Astrocyte (in vitro differentiated cells and primary cell): ENCODE measurements at regions not wholly inside any gene's neighbourhood (a gene's known extent, or its start where the extent isn't known, plus 50 kb on each side); places are given as distances from the start of the nearest gene placed in this dataset.

Experiments
- DNase-seq: peaks from one replicate; pipeline ENCODE4 v3.0.0-alpha.2; 2010; ENCODE audit warnings: low read depth
- FAIRE-seq: peaks from 2 replicates; lab custom pipeline; 2011; peaks lifted over from hg19 to GRCh38; lab: Jason Lieb, UNC
- H2AFZ ChIP-seq: 2 replicates; pipeline ENCODE4 v1.6.0; 2012; ENCODE audit warnings: low read depth, low read length, inconsistent platforms
- H3K27ac ChIP-seq: 2 replicates; pipeline ENCODE4 v1.5.1; 2011; ENCODE audit warnings: low read depth, low read length, inconsistent platforms
- H3K27me3 ChIP-seq: 2 replicates; pipeline ENCODE4 v1.6.0; 2011; ENCODE audit warnings: low read length, inconsistent platforms; ENCODE audit not compliant: insufficient read depth
- H3K36me3 ChIP-seq: 2 replicates; pipeline ENCODE4 v1.5.1; 2011; ENCODE audit warnings: low read length, inconsistent platforms; ENCODE audit not compliant: insufficient read depth
- H3K4me1 ChIP-seq: 2 replicates; pipeline ENCODE4 v1.5.1; 2011; ENCODE audit warnings: low read length, inconsistent platforms; ENCODE audit not compliant: insufficient read depth
- H3K4me2 ChIP-seq: 2 replicates; pipeline ENCODE4 v1.6.0; 2012; ENCODE audit warnings: low read length, inconsistent platforms
- H3K4me3 ChIP-seq: 2 replicates; pipeline ENCODE4 v1.5.1; 2011; ENCODE audit warnings: low read depth, mild to moderate bottlenecking, low read length, inconsistent platforms; ENCODE audit not compliant: insufficient read depth
- H3K79me2 ChIP-seq: 2 replicates; pipeline ENCODE4 v1.6.0; 2012; ENCODE audit warnings: mild to moderate bottlenecking, low read length, inconsistent platforms; ENCODE audit not compliant: insufficient read depth
- H3K9ac ChIP-seq: 2 replicates; pipeline ENCODE4 v1.6.0; 2012; ENCODE audit warnings: mild to moderate bottlenecking, low read length, inconsistent platforms
- H3K9me3 ChIP-seq: 2 replicates; pipeline ENCODE4 v1.5.1; 2012; ENCODE audit warnings: low read depth, mild to moderate bottlenecking, low read length, inconsistent platforms; ENCODE audit not compliant: insufficient read depth
- H4K20me1 ChIP-seq: 2 replicates; pipeline ENCODE4 v1.6.0; 2012; ENCODE audit warnings: low read length, inconsistent platforms; ENCODE audit not compliant: insufficient read depth
- H3K27ac Mint-ChIP-seq: one replicate; pipeline ENCODE4 v1.8.0; 2021; ENCODE audit warnings: mild to moderate bottlenecking, mixed read lengths; ENCODE audit not compliant: unreplicated experiment
- H3K27me3 Mint-ChIP-seq: one replicate; pipeline ENCODE4 v1.8.0; 2021; ENCODE audit warnings: low read depth, mixed read lengths; ENCODE audit not compliant: unreplicated experiment
- H3K36me3 Mint-ChIP-seq: one replicate; pipeline ENCODE4 v1.8.0; 2021; ENCODE audit warnings: low read depth, mixed read lengths; ENCODE audit not compliant: unreplicated experiment
- H3K4me1 Mint-ChIP-seq: one replicate; pipeline ENCODE4 v1.8.0; 2021; ENCODE audit warnings: low read depth, mixed read lengths; ENCODE audit not compliant: unreplicated experiment
- H3K4me3 Mint-ChIP-seq: one replicate; pipeline ENCODE4 v1.8.0; 2021; ENCODE audit warnings: mild to moderate bottlenecking, moderate library complexity, mixed read lengths; ENCODE audit not compliant: unreplicated experiment
- H3K9me3 Mint-ChIP-seq: one replicate; pipeline ENCODE4 v1.8.0; 2021; ENCODE audit warnings: mild to moderate bottlenecking, mixed read lengths; ENCODE audit not compliant: unreplicated experiment
- CTCF ChIP-seq: IDR thresholded peaks from 2 replicates; pipeline ENCODE4 v1.5.1; 2011; ENCODE audit warnings: low read depth, mild to moderate bottlenecking, inconsistent platforms, low read length, moderate library complexity; ENCODE audit not compliant: insufficient read depth
- EZH2 ChIP-seq: IDR thresholded peaks from 2 replicates; pipeline ENCODE4 v1.6.1; 2012; ENCODE audit warnings: mild to moderate bottlenecking, low read length, inconsistent platforms; ENCODE audit not compliant: insufficient read depth

GRCh38 chr3:87924485-87924884 is 134.3 kb downstream of the CGGBP1 start:
- Histone ChIP-seq H3K27ac (no peak overlapping the region), H3K9me3 (no peaks in the 10 kb centered on the region), H3K79me2 (no peaks in the 10 kb centered on the region), H3K4me2 (no peak overlapping the region), H3K4me1 (no peaks in the 10 kb centered on the region), H3K36me3 (no peaks in the 10 kb centered on the region), H3K27me3 (no peaks in the 10 kb centered on the region), H3K9ac (no peak overlapping the region), H3K4me3 (no peak overlapping the region), H2AFZ (no peak overlapping the region), H4K20me1 (no peaks in the 10 kb centered on the region)
- no peak overlapping the region for H3K27ac Mint-ChIP-seq
- H3K4me1 Mint-ChIP-seq, result no peaks in the 10 kb centered on the region
- H3K9me3 Mint-ChIP-seq, result peaks cover 13% of the 10 kb centered on the region
- no peaks in the 10 kb centered on the region for H3K36me3 Mint-ChIP-seq
- H3K4me3 Mint-ChIP-seq, result no peak overlapping the region
- DNase-seq (no peak), FAIRE-seq (no peak)
- H3K27me3 Mint-ChIP-seq, result no peaks in the 10 kb centered on the region
- TF ChIP-seq CTCF (no peak), EZH2 (no peak)

- Histone ChIP-seq H2AFZ (no peak overlapping the region), H3K9ac (no peak overlapping the region), H3K27me3 (no peaks in the 10 kb centered on the region), H3K4me2 (no peak overlapping the region), H3K79me2 (no peaks in the 10 kb centered on the region), H3K36me3 (no peaks in the 10 kb centered on the region), H4K20me1 (no peaks in the 10 kb centered on the region), H3K27ac (no peak overlapping the region), H3K4me1 (no peaks in the 10 kb centered on the region), H3K4me3 (no peak overlapping the region), H3K9me3 (no peaks in the 10 kb centered on the region)
- Mint-ChIP-seq H3K27ac (no peak overlapping the region), H3K36me3 (no peaks in the 10 kb centered on the region), H3K9me3 (peaks cover 10% of the 10 kb centered on the region), H3K4me1 (no peaks in the 10 kb centered on the region), H3K27me3 (no peaks in the 10 kb centered on the region), H3K4me3 (no peak overlapping the region)
- FAIRE-seq, result no peak
- TF ChIP-seq CTCF (no peak), EZH2 (no peak)
- no peak for DNase-seq
These were observed 138.3 kb downstream of the CGGBP1 start for GRCh38 chr3:87920549-87920948.

GRCh38 chr3:87901141-87901540 is 157.7 kb downstream of the CGGBP1 start:
- H3K4me1 Mint-ChIP-seq, result no peaks in the 10 kb centered on the region
- H3K36me3 Mint-ChIP-seq, result no peaks in the 10 kb centered on the region
- no peak for FAIRE-seq
- Histone ChIP-seq H3K9ac (no peak overlapping the region), H3K79me2 (no peaks in the 10 kb centered on the region), H3K36me3 (no peaks in the 10 kb centered on the region), H4K20me1 (no peaks in the 10 kb centered on the region), H3K27me3 (no peaks in the 10 kb centered on the region), H3K9me3 (no peaks in the 10 kb centered on the region), H3K4me3 (no peak overlapping the region), H3K4me2 (no peak overlapping the region), H3K4me1 (no peaks in the 10 kb centered on the region), H3K27ac (no peak overlapping the region), H2AFZ (no peak overlapping the region)
- H3K9me3 Mint-ChIP-seq, result no peaks in the 10 kb centered on the region
- H3K4me3 Mint-ChIP-seq, result no peak overlapping the region
- no peaks in the 10 kb centered on the region for H3K27me3 Mint-ChIP-seq
- no peak for TF ChIP-seq EZH2
- no peak for TF ChIP-seq CTCF
- DNase-seq, result no peak
- no peak overlapping the region for H3K27ac Mint-ChIP-seq
